GM12878 (cell line): ENCODE measurements at regions not wholly inside any gene's neighbourhood (a gene's known extent, or its start where the extent isn't known, plus 50 kb on each side); places are given as distances from the start of the nearest gene placed in this dataset.

Experiments used
- NBN ChIP-seq: fragments of 450-650 bp; IDR thresholded peaks from 2 replicates; pipeline ENCODE4 v1.6.1; 2016
- POLR2A ChIP-seq: IDR thresholded peaks from 2 replicates; pipeline ENCODE4 v1.6.1; 2011; ENCODE audit warnings: low read depth, mild to moderate bottlenecking, low read length
- POLR2AphosphoS5 ChIP-seq: IDR thresholded peaks from 2 replicates; pipeline ENCODE4 v1.6.1; 2011; ENCODE audit warnings: mild to moderate bottlenecking, low read length, inconsistent platforms
- SREBF2 ChIP-seq: IDR thresholded peaks from 2 replicates; pipeline ENCODE4 v1.6.1; 2012; ENCODE audit warnings: mild to moderate bottlenecking, low read length

DNA sequence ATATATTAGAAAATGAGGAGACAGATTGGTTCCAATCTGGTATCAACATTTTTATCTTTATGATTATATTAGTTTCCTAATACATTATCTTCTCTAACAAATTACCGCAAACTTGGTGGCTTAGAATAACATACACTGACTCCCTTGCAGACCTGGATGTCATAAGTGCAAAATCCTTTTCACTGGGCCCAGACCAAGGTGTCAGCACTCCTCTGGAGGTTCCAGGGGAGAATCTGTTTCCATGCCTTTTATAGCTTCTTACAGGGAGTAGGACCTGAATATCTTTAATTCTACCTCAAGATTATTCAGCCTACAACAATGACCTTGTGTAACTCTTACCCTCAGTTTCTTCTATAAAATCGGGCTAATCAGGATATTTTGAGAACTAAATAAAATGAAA, 329.9 kb upstream of the GRM3 start:
- no peak for TF ChIP-seq SREBF2
- TF ChIP-seq NBN: no peak
- no peak for TF ChIP-seq POLR2A
- TF ChIP-seq POLR2AphosphoS5: no peak
